ENCODE measurements at regions not wholly inside any gene's neighbourhood (a gene's known extent, or its start where the extent isn't known, plus 50 kb on each side); places are given as distances from the start of the nearest gene placed in this dataset.
"Not testable (repeated sequence)": the region's sequence is repeated elsewhere in the genome, so short reads cannot be mapped to it uniquely, and the experiment has no call there.

DNA sequence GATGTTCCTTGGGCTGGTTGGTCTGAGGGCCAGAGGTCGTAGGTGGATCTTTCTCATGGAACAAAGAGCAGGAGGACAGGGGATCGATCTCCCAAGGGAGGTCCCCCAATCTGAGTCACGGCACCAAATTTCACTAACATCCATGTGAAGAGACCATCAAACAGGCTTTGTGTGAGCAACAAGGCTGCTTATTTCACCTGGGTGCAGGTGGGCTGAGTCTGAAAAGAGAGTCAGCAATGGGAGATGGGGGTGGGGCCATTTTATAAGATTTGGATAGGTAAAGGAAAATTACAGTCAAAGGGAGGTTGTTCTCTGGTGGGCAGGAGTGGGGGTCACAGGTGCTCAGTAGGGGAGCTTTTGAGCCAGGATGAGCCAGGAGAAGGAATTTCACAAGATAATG lies 334.0 kb upstream of the HTR1E start:
- DNase-seq, result not testable (repeated sequence)

- not testable (repeated sequence) for DNase-seq
Observed at GRCh38 chr6:86602093-86602492, 335.2 kb upstream of the HTR1E start.

GRCh38 chr6:86598969-86599368 lies 338.4 kb upstream of the HTR1E start:
- not testable (repeated sequence) for DNase-seq

- DNase-seq, result no peak
Observed at GRCh38 chr6:86595641-86596040, 341.7 kb upstream of the HTR1E start.

- DNase-seq, result no peak
Observed at GRCh38 chr6:86586195-86586594, 351.1 kb upstream of the HTR1E start.

GRCh38 chr6:86581833-86582232 lies 355.5 kb upstream of the HTR1E start:
- DNase-seq, result no peak

- DNase-seq, result no peak
Observed at GRCh38 chr6:86563197-86563596, 374.1 kb upstream of the HTR1E start.

DNA sequence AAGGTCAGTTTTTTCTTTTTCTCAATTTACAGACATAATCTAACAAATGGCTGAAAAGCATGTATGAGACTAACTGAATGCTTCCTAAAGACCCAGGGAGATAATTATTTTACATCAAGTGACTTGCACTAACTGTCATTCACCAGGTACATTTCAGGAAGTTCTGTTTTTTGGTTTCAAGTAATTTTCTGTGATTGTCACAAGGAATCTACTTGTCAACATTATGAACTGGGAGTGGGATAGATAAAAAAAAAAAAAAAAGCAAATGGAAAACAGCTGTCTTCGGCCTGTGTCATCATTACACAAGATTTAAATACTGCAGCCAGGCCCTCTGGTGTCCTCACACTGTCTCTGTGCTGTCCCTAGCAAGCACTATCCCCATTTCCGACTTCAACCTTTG lies 379.0 kb upstream of the HTR1E start:
- DNase-seq, result no peak

GRCh38 chr6:86537292-86537861 lies 400.0 kb upstream of the HTR1E start:
- no peak for DNase-seq

DNA sequence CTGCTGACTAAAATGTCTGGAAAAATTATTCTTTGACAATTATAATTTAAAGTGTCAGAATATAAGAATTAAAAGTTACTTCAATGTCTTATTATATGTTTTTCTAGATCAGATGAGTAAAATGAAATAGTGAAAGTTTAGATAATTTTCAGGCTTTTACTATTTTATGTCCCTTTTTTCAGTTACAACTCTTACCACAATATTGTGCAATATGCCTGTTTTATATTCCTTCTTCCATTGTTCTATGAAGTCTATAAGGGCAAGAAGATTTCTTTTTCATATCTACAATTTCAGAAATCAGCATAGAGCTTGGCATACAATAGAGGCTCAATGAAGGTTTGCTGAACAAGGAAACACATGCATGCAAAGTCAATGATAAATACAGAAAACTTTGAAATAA lies 401.2 kb upstream of the HTR1E start:
- no peak for DNase-seq

- no peak for DNase-seq
Observed at GRCh38 chr6:86535100-86535499, 402.2 kb upstream of the HTR1E start.

- no peak for DNase-seq
Observed at GRCh38 chr6:86529635-86530034, 407.7 kb upstream of the HTR1E start.

GRCh38 chr6:86526238-86526637 lies 411.1 kb upstream of the HTR1E start:
- no peak for DNase-seq

DNA sequence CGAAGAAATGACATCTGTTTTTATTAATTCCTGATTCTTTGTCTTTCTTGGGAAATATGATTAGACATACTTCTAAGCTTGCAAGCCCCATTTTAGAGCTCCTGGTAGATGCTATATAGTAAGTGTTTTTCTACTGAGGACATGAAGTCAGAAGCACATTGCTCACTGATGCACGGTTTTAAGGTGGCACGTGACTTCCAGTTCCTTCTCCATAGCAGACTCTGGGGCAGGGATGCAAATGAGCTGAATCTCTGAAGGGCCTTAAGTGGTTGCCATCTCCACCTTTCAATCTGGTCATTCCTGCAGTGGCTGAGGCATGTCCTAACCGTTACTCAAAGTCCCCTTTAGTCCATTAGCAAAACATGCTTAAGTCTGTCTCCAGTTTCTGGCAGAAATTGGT lies 421.2 kb upstream of the HTR1E start:
- no peak for DNase-seq

GRCh38 chr6:86511962-86512361 lies 425.4 kb upstream of the HTR1E start:
- no peak for DNase-seq

GRCh38 chr6:86508230-86508629 lies 429.1 kb upstream of the HTR1E start:
- DNase-seq, result no peak

- no peak for DNase-seq
Observed at GRCh38 chr6:86502497-86502896, 434.8 kb upstream of the HTR1E start.

DNA sequence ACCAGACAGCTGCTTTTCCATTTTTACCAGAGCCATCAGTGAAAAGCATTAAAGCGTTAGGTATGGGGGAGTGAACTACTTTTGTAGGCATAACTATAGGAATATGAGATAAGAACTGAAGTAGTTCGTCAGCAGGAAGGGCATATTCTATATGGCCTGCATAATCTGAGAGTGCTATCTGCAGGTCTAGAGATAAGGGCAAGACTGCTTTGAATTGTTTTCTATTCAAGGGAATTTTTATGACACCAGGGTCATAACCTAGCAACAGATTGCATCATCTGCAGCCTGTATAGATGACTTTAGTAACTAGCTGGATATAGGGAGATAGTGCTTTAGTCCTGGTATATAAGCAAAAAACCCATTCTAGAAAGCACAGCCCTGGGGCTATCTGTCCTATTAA lies 437.3 kb upstream of the HTR1E start:
- no peak for DNase-seq

DNA sequence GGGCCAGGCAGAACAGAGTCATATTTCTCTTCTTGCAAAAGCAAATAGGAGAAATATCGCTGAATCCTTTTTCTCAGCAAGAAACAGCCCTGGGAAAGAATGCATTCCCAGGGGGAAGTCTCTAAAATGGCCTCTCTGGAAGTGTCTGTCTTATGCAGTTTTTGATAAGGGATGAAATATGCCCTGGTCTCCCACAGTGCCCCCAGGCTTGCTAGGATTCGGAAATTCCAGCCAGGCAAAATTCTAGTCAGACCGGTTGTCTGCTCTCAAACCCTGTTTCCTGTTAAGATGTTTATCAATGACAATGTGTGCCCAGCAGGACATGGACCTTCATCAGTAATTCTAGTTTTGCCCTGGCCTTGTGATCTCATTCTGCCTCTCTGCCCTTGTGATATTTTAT lies 448.3 kb upstream of the HTR1E start:
- not testable (repeated sequence) for DNase-seq

DNA sequence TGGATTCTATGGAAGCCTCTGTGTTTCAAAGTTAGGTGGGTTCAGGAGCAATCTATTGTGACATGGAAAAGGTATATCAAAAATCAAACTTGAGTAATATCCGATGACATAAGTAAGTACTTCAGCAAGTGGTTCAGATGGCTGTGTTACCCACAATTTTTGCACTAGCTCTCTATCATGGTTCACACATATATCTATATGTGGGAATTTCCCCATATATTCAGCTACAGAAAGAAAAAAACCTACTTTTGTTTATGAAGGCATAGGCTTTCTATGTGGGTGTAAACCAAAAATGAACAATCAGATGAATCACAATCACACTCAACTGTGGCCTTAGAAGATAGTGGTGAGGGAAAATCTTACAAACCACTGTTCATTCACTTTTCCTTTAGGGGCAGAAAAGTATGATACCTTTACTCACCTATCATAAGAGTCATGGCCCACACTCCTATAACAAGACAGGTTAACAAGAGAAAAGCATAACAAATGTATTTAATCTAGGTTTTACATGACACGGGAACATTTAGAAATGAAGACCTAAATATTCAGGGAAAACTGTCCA lies 449.6 kb upstream of the HTR1E start:
- no peak for DNase-seq

DNA sequence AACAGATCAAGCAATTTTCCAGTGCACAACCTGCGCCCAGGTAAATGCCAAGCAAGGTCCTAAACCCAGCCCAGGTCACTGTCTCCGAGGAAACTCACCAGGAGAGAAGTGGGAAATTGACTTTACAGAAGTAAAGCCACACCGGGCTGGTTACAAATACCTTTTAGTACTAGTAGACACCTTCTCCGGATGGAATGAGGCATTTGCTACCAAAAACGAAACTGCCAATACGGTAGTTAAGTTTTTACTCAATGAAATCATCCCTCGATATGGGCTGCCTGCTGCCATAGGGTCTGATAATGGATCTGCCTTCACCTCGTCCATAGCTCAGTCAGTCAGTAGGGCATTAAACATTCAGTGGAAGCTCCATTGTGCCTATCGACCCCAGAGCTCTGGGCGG lies 459.0 kb upstream of the HTR1E start:
- DNase-seq, result not testable (repeated sequence)

- DNase-seq, result no peak
Observed at GRCh38 chr6:86477500-86478148, 459.7 kb upstream of the HTR1E start.

GRCh38 chr6:86476311-86476710 lies 461.0 kb upstream of the HTR1E start:
- DNase-seq, result no peak

GRCh38 chr6:86474081-86474480 lies 463.2 kb upstream of the HTR1E start:
- DNase-seq, result no peak

GRCh38 chr6:86471791-86472190 lies 465.5 kb upstream of the HTR1E start:
- DNase-seq, result no peak
